Daoy (cell line): ENCODE measurements at regions not wholly inside any gene's neighbourhood (a gene's known extent, or its start where the extent isn't known, plus 50 kb on each side); places are given as distances from the start of the nearest gene placed in this dataset.
"Not testable (repeated sequence)": the region's sequence is repeated elsewhere in the genome, so short reads cannot be mapped to it uniquely, and the experiment has no call there.

ENCODE experiments used
- DNase-seq: peaks from one replicate; pipeline ENCODE4 v3.0.0-alpha.2; 2015; ENCODE audit warnings: low read depth

DNA sequence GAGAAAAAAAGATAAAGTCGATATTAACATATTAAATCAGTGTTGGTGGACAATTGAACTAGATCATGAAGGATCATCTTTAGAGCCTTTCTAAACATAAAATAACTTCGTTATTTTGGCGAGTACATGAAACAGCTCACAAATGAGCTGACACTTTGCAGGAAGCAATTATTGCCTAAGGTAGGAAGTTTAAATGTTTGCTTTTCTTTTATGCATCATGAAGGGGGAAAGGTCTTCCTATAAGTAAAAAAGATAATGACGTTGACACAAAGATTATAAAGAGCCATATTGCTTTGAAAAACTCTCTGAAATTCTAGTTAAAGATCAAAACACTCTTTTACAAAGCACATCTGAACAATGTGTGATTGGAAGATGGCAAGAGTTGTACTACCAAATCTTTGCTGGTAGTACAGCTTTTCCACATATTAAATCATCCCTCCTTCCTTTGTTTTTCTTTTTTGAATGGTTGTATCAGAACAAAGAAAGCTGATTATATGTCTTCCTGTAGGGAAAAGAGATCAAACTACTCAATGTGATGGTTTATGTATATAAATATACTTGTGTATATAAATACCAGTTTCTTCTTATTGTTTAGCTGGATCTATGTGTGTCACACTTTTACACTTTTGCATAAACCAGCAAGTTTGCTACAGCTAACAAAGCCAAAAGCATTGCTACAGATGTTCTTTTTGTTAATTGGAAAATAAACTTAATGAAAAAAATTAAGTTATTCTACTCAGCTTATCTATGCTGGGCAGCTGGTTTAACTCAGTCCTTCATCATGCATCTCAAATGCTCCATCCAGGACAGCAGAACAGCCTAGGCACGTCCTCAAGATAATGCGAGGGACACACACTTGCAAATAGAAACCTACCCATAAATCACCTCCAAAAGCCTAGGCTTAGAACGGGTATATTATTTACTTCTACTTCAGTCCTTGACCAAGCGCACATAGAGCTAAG is 850.8 kb upstream of the ROBO1 start:
- DNase-seq, result no peak

DNA sequence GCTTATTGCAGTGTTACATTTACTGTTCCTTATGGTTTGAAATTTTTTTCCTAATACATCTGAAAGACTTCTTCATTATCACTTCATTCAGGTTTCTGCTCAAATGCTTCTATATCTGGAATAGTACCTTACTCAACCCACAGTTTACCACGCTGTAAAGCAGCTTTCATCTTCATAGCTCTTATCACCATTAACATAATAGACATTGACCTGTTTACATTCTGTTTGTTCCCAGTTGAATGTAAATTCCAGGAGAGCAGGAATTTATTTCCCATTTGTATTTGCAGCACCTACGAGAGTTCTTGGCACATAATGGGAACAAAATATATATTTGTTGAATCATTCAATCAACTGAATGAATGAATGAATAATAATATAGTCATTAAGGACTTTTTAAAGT is 844.6 kb upstream of the ROBO1 start:
- no peak for DNase-seq

DNA sequence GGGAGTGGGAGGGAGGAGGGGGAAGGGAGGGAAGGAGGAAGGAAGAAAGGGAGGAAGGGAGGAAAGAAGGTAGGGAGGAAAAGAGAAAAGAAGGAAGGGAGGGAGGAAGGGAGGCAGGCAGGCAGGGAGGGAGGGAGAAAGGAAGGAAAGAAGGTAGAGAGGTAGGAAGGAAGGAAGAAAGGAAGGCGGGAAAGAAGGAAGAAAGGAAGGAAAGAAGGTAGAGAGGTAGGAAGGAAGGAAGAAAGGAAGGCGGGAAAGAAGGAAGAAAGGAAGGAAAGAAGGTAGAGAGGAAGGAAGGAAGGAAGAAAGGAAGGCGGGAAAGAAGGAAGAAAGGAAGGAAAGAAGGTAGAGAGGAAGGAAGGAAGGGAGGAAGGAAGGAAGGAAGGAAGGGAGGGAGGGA is 840.3 kb upstream of the ROBO1 start:
- DNase-seq, result not testable (repeated sequence)

DNA sequence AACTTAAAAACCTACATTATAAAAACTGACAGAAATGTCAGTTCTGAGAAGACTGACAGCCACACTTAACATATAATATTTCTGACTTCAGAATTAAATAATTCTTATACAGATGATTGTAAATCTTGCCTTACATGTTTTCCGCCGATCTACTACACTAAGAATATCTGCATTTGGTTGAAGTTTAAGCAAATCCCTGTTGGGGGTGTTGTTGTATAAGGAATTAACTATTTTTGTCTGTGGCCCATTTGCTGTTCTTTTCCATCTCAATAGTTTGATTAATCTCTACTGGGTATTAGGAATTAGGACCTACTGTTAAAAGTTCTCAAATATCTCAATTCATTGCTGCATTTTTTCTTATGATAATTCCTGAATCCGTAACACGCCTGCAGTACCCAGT is 838.3 kb upstream of the ROBO1 start:
- no peak for DNase-seq

DNA sequence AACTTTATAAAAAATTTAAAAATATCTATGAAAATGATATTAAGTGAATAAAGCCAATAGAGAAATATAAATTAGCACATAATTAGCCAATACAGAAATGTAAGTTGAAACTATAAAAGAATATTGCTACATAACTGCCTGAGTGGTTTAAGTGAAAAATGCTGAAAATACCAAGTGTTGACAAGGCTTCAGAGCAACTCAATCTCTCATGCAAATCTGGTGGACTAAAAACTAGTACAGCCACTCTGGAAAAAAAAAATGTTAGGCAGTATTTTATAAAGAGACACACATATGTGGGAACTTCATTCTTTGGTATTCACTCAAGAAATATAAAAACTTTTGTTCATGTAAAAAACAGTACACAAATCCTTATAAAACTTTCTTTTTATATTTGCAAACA is 833.7 kb upstream of the ROBO1 start:
- DNase-seq, result no peak

DNA sequence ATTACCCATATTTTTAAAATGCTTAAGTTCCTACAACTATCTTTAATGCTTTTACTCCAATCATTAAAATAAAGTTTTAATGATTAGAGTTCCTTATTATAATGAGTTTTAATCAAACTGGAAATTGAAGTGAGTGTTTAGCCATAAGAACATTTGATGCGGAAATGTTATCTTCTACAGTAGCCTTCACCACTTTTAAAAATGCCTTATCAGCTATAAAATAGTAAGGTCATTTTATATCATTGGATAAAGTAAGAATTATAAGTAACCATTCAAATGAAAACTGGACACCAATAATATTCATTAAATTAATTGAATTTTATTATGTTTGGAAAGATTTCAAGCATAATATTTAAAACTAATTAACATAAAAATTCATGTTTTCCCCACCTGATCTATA is 825.0 kb upstream of the ROBO1 start:
- DNase-seq, result no peak

DNA sequence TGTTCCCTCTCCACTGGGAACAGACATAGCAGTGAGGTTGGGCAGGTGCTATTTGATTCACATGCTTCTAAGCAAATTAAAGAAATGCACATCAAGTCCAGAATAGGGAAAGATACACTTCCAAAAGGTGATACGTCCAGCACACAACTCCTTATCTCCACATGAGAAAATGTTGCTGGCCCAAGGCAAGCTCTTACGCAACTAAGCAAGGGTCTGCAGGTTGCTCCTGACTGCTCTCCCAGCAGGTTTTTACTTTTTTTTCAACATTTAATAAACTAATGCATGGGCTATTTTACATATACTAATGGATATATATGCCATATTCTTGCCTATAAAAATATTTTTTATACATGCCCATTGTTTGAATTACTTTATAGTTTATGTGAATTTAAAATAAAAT is 818.5 kb upstream of the ROBO1 start:
- DNase-seq, result no peak

DNA sequence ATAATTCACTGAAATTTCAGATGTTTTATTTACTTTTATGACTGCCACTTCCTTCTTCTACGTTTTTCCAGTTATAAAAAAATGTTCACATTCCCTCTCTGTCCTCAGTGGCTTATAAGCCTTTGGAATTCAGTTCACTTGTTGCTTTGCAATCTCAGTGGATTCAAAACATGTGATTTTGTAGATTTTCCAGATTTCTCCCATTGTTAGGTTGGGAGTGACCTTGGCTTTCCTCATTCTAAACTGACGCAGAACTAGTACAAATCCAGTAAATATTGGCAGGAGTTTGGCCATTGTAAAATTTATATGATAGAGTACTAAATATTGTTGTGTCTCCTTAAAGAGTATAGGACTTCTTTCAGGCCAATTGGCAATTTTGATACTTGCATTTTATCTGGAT is 812.3 kb upstream of the ROBO1 start:
- DNase-seq, result no peak

DNA sequence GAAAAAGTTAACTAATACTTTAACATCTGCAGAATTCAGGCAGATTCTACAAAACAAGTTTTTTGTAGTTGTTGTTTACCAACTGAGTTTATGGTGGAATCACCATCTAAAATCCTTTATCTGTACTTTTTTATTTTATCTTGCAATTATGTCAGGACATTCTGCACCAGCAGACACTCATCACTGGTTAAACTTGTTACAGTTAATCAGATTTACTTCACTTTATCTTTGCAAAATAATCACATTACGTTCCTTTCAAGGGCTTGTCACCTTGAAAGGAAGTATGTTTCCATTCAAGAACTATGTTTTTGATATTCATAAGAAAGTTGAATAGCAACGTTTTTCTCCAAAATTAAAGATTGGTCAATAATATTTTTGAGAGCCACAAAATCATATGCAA is 796.6 kb upstream of the ROBO1 start:
- DNase-seq, result no peak

DNA sequence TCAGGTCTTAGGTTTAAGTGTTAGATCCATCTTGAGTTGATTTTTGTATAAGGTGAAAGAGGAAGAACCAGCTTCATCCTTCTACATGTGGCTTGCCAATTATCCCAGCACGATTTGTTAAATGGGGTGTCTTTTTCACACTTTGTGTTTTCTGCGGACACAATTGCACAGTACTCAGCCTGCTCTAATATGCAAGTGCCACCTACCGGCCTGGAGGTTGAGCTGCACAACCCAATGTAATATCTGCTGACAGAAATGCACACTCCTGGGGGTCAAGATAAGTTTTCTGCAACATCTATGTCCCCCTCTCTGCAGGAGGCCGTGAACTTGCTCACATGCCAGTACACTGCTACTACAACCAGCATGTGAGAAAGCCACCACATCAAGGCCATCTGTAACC is 791.9 kb upstream of the ROBO1 start:
- no peak for DNase-seq

DNA sequence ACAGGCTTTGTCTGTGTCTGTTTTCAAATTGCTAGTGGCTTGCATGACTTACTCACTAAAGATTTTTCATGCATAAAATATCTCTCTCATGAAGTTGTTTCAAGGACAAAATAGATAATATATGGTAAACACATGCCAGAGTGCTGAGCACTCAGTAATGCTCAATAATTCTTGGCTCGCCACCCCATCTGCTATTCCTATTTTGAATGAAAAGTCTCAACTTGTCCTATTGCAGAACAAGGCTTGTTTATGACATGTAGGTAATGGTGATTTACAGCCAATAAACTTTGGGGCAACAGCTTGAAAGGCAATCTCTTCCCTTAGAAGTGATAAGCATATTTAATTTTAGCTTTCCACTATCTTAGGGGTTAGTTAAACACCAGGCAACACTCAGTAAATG is 789.0 kb upstream of the ROBO1 start:
- no peak for DNase-seq

DNA sequence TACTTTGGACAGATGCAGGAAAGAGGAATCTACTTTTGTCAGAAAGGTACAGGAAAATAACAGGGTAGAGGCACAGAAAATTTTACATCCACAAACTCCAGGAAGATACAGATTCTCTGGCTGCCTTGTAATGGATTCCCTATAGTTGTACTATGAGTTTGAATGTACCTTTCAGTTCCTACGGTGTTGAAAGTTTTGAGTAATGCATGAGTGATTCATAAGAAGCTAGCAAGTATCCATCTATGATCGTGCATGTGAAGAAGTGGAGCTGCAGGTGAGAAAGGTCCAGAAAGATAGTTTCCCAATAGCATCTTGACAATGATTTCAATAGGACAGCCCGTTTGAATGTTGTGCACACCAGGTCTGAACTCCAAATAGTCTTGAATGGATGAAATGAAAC is 786.5 kb upstream of the ROBO1 start:
- DNase-seq, result no peak

DNA sequence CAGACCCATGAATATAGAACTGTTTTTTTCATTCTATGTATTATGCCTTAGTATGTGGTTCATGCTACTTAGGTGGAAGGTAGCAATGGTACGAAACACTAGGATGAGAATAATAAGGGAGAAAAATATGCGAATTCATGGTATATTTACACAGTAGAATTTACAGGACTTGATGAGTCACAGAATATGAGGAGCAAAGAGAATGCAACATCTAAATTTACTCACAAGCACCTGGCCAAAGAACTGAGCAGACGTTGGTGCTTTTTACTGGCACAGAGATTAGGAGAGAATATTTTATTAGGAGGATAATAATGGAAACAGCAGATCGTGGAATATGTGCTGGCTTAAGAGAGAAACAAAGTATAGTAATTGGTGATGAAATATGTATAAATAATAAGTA is 785.4 kb upstream of the ROBO1 start:
- DNase-seq, result no peak

DNA sequence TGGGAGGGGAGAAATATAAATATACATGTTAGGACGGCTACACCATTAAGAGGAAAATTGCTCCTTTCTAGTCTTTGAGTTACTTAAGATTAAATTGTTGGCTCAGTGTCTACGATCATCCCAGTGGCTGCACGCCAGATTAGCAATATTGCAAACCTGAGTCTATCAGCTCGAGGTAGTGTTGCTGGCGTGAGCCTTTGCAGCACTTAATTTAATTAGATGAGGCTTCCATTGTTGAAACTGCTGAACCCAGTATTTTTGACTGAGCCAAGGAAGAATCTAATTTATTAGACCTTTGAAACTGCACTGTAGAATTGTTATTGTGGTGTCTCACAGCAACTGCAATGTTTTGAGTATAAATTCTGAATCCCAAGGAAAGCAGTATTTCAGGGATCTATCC is 782.4 kb upstream of the ROBO1 start:
- DNase-seq, result no peak

DNA sequence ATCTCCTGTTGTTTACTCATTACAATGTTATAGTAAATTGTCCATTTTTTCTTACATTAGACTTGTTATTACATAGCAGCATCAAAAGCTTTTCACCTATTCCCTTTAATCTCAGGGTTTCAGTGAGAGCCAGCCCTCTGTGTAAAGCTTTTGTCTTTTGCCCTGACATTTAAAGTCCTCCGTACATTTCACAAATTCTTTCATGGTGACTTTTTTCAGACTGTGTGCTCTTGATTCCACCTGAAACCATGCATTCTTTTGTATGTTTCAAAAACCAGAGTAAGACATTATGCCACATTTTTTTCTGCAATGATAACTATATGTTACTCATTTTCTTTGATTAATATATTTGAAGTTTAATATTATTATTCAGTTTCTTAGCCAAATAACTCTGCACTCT is 781.4 kb upstream of the ROBO1 start:
- DNase-seq, result no peak

DNA sequence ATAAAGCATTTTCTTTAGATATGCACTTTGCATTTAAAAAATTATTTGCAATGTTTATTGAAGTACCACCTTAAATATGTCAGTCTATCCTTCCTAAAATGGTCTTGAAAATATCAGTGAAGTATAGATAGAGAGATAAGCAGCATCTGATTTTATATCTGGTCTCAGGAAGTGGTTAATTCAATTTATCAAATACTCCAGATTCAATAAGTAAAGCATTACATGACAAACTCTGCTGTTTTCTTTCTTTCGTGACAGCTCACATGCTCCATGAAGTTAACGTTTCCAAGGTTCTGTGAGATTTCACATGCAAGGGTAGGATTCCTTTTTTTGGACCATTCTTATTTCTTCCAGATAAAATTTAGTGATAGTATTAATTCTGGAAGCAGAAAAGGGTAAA is 775.4 kb upstream of the ROBO1 start:
- no peak for DNase-seq

DNA sequence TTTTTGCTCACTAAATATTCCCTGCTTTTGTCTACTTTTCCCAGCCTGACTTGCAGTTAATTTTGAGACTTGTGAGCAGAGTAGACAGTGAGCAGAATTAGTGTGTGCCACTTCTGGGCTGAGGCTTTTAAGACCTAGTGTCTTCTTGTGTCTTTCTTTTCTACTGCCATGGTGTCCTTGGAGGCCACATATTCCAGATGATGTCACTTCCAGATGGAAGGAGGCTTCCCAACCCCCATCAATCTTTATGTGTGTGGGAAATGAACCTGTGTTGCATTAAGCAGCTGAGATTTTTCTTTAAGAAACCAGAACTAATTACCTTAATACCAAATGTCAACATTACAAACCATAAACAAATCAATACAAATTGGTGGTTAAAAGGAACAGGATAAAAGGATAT is 774.7 kb upstream of the ROBO1 start:
- DNase-seq, result no peak

DNA sequence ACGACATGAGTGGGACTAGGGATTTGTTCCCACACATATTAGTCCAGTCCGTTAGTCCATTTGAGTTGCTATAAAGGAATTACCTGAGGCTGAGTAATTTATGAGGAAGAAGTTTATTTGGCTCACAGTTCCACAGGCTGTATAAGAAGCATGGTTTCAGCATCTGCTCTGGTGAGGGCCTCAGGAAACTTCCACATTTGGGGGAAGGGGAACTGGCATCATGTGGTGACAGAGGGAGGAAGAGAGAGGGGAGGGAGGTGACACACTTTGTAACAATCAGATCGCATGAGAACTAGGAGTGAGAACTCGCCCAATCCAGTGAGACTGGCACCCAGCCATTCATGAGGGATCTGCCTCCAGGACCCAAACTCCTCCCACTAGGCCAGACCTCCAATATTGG is 769.9 kb upstream of the ROBO1 start:
- no peak for DNase-seq

DNA sequence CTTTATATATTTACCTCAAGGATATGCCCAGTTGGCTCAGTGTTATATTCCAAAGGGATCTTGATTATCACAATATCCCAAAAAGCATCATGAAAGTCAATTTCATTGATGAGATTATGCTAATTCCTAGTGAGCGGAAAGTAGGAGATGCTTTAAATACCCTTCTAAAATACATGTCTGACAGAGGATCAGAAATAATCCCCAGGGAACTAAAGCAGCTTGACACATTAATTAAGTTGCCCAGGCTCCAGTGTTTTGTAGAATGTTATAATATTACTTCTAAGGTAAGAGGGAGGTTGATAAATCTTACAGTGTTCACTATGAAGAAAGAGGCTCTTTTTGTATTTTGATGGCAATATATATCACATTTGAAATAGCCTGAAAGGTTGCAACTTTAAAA is 767.5 kb upstream of the ROBO1 start:
- DNase-seq, result no peak

DNA sequence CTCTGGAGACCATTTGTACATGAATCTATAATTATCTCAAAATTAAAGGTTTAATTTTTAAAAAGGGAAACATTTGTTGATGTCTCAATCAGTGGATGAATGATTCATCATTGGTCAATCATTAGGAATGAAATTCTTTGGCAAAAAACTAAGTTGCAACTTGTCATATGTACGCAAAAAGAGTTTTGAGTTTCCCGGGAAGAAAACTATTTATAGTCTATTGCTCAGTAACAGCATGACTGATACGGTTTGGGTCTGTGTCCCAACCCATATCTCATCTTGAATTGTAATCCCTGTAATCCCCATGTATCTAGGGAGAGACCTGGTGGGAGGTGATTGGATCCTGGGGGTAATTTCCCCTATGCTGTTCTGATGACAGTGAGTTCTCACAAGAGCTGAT is 765.8 kb upstream of the ROBO1 start:
- DNase-seq, result no peak

DNA sequence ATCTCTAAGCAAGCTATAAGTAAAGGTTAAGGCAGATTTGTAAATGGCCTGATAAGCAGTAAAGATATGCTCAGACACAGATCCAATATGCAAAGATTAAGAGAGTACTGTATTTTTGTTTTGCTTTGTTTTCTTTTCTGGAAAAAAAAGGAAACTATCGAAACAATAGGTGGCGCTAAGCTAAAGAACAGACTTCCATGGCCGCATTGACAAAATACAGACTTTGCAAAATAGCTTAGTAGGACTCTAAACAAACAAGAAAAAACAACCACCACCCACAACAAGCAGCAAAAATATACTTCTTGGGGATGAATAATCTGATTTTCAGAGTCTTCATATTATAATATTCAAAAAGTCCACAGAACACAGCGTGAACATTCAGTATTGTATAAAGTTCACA is 758.4 kb upstream of the ROBO1 start:
- DNase-seq, result no peak

DNA sequence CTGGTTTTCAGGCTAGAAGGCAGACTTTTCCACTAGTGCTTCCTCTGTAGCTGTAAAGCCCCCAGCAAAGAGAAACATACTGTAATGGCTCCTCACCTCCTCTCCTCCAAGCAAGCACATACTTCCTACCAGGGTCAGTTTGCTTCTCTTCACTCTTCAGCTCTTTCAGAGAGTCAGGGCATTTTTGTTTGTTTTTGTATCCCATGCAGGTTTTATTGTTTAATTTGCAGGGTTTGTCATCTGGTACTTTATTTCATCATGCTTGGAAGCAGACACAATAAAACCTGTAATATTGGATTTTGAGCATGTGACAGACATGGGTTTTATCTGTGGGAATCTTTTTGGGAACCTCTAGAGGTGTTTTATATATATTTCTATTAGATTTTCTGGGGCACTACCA is 753.3 kb upstream of the ROBO1 start:
- no peak for DNase-seq

DNA sequence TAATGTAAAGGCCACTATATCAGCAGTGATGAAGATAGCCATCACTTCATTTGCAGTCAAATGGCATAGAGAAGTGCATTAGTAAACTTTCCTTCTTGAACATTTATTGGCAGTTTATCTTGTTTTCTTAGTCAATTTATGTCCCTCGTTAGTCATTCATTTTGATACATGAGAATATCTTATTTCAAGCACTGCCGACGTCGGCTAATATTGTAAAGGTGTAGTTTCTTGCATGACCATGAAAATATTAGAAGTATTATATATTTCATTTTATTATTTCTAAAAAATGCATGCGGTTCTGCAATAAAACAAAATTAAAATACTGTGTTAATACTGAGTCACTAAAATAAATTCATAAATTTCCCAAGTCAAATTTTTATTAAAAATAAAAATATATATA is 751.6 kb upstream of the ROBO1 start:
- no peak for DNase-seq

DNA sequence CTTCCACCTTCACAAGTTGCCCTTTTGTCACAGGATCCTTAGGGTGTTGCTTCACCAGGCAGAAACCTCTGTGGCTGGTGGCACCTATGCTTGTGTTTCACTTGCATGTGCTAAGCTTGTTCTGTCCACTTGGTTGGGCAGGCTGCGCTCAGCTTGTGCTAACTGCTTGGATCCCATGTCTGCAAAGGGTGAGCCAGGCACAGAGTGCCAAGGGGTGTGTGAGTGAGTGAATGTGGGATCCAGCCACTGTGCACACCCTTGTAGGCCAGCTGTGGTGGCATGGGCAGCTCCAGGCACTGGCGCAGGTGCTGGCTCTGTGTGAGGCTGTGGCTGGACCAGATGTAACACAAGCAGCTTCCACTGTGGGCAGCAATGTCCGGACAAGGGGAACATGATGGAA is 728.7 kb upstream of the ROBO1 start:
- no peak for DNase-seq
